GM12872 (cell line): ENCODE measurements at regions not wholly inside any gene's neighbourhood (a gene's known extent, or its start where the extent isn't known, plus 50 kb on each side); places are given as distances from the start of the nearest gene placed in this dataset.

Experiments used
- CTCF ChIP-seq: IDR thresholded peaks from 3 replicates; pipeline ENCODE4 v1.5.1; 2011; ENCODE audit warnings: low read depth, mild to moderate bottlenecking, low read length, moderate library complexity; ENCODE audit not compliant: insufficient read depth

DNA sequence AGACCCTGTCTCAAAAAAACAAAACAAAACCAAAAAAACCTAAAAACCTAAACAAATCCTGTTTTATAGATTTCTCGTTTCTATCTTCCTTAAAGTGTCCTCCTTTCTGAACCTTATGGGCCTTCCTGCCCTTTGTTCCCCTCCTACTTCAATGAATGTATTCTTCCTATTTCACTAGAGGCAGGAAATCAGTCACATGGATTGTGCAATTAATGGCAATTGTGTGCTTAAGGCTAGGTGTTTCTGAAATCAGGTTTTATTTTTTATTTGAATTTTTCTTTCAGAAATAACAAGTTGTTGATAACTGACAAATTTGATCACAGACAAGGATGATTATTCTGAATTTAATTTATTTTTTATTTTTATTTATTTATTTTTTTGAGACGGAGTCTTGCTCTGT lies 220.6 kb upstream of the SEMA6A start:
- no peak for TF ChIP-seq CTCF

GRCh38 chr5:116789522-116789921 lies 214.9 kb upstream of the SEMA6A start:
- TF ChIP-seq CTCF: no peak

DNA sequence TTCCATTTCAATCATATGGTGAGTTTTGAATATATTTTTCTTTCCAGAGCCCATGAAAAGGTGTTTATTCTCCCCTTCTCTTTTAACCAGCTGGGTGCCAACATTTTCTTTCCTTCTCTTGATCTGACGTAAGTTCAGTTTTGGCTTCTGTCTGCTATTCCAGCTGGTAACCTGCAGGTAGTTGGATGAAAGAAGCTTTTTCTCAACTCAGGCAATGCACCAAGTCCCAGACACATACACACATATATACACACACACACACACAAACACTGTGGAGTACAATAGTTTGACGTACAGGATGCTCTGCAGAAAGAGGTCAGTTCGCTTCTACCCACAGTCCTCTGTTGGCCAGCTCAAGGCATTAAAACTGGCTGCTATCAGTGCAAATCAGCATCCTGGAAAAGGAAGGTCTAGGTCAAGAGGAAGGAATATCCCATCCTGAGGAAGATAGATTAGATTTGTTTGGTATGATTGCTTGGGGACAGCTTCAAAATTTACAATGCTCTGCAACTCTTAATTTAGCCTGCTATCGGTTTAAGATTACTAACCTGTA lies 214.3 kb upstream of the SEMA6A start:
- no peak for TF ChIP-seq CTCF

DNA sequence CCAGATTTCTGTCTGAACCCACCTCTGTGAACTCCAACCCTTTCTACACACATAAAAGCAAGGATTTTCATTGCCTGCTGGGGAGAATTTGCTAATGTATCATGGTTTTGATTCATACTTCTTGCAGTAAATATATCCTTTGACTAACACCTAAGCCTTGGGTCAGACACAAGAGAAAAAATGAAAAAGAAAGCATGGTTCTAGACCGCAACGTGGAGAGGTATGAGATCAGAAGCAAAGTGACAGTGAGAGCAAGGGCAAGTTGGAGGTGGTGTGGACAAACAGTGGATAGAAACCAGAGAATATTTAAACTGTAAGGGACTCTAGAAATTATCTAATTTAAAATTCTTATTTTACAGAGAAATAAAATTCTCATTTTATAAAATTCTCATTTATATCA lies 212.9 kb upstream of the SEMA6A start:
- no peak for TF ChIP-seq CTCF

DNA sequence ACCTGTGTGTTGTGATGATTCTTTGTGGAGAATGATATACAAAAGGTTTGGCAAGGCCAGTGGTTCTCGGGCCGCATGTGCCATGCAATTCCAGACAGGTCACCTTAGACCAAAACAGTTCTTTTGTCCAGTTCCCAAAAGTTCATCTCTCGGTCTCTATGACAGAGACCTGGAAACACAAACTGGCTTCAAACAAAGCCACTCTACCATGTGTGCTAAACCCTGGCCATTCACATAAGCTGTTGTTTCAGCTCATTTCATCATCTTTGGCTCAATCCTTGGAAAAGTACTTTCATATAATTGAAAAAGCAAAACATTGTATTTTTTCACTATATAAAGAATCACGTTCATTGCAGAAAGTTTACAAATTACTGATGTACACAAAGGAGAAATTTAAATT lies 210.5 kb upstream of the SEMA6A start:
- no peak for TF ChIP-seq CTCF

DNA sequence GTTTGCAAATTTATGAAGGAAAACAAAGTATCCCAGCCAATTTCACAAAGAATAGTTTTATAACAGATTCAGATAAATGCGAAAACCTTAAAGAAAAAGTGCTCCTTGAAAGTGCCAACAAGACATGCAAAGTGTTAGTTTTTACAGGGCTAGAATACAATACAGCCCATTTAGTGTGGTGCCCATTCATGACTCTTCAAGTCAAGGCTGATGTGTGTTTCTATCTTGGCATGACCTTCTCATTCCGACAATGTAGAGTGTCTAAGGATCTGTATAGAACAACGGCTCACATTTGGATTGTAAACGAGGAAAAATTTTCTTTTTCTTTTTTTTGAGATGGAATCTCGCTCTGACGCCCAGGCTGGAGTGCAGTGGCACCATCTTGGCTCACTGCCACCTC lies 205.2 kb upstream of the SEMA6A start:
- no peak for TF ChIP-seq CTCF

DNA sequence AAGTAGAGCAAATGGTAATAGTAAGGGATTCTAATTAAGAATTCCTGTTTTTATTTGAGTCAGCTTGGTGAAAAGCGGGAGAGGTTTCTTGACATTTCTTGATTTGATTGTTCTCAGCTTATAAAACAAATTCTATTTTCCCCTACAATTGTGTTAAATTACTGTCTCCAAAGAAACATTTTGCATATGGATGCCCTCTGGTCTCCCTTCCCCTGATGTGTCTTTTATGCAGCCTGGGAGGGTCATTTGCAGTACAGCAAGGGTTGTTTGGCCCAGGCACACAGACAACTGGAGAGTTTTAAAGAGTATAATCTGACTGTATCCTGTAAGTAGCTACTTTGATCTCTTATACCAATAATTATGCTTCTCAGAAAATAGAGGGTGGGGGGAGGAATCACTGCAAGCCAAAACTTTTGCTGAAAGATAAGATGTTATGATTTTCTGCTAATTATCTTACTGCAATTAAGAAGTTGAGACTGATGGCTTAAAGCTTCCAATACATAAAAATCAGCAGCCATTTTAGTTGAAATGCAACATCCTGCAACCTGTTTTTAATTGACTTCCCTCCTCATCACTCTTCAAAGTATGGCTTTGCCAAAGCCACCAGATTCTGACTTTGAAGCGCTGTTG lies 204.1 kb upstream of the SEMA6A start:
- no peak for TF ChIP-seq CTCF
